Stimulated activated CD4-positive, alpha-beta T cell treated with anti-CD3 and anti-CD28 coated beads, Interleukin-4, amount 100 ng/mL, for 1 hour (primary cell): ENCODE measurements at regions not wholly inside any gene's neighbourhood (a gene's known extent, or its start where the extent isn't known, plus 50 kb on each side); places are given as distances from the start of the nearest gene placed in this dataset.
A peak's percentile ranks its signal among the peaks of the same experiment; 100 is the strongest.
"Not testable (repeated sequence)": the region's sequence is repeated elsewhere in the genome, so short reads cannot be mapped to it uniquely, and the experiment has no call there.

Experiments used
- DNase-seq: peaks from one replicate; pipeline ENCODE4 v3.0.0-alpha.2; 2020

- no peak for DNase-seq
Observed at GRCh38 chr2:14831458-14831857, 198.9 kb downstream of the LRATD1 start.

GRCh38 chr2:14843507-14844204 lies 211.1 kb downstream of the LRATD1 start:
- no peak for DNase-seq

- no peak for DNase-seq
Observed at GRCh38 chr2:14855751-14856150, 223.2 kb downstream of the LRATD1 start.

GRCh38 chr2:14861181-14861580 lies 228.7 kb downstream of the LRATD1 start:
- DNase-seq, result no peak

GRCh38 chr2:14866736-14867352 lies 234.3 kb downstream of the LRATD1 start:
- DNase-seq, result no peak

- DNase-seq, result no peak
Observed at GRCh38 chr2:14867853-14868252, 235.3 kb downstream of the LRATD1 start.

- no peak for DNase-seq
Observed at GRCh38 chr2:14872779-14873325, 240.3 kb downstream of the LRATD1 start.

GRCh38 chr2:14881651-14882327 lies 249.3 kb downstream of the LRATD1 start:
- DNase-seq, result no peak

GRCh38 chr2:14884651-14885050 lies 252.1 kb downstream of the LRATD1 start:
- DNase-seq, result no peak

GRCh38 chr2:14891546-14891945 lies 259.0 kb downstream of the LRATD1 start:
- no peak for DNase-seq

GRCh38 chr2:14896330-14897030 lies 264.0 kb downstream of the LRATD1 start:
- no peak for DNase-seq

- no peak for DNase-seq
Observed at GRCh38 chr2:14899621-14900414, 267.3 kb downstream of the LRATD1 start.

GRCh38 chr2:14901737-14902136 lies 269.2 kb downstream of the LRATD1 start:
- DNase-seq, result no peak

- DNase-seq, result no peak
Observed at GRCh38 chr2:14902953-14903352, 270.4 kb downstream of the LRATD1 start.

- peak; percentile 47 for DNase-seq
Observed at GRCh38 chr2:14903709-14904374, 271.3 kb downstream of the LRATD1 start.

GRCh38 chr2:14904378-14904777 lies 271.9 kb downstream of the LRATD1 start:
- not testable (repeated sequence) for DNase-seq

- DNase-seq, result no peak
Observed at GRCh38 chr2:14905571-14905970, 273.1 kb downstream of the LRATD1 start.

- no peak for DNase-seq
Observed at GRCh38 chr2:14907014-14907612, 274.6 kb downstream of the LRATD1 start.

GRCh38 chr2:14909795-14910194 lies 277.3 kb downstream of the LRATD1 start:
- DNase-seq, result no peak

- DNase-seq, result no peak
Observed at GRCh38 chr2:14910654-14911053, 278.1 kb downstream of the LRATD1 start.

- no peak for DNase-seq
Observed at GRCh38 chr2:14915983-14916382, 283.5 kb downstream of the LRATD1 start.
